SU-DHL-6 (cell line): ENCODE measurements at regions not wholly inside any gene's neighbourhood (a gene's known extent, or its start where the extent isn't known, plus 50 kb on each side); places are given as distances from the start of the nearest gene placed in this dataset.

Source experiments
- H2AFZ ChIP-seq: fragments of 200-600 bp; sonication (generic); 2 replicates; pipeline ENCODE4 v1.6.1; 2014; ENCODE audit warnings: low read depth, mild to moderate bottlenecking, moderate library complexity, mixed read lengths, antibody characterized with exemption, low read length; ENCODE audit not compliant: severe bottlenecking
- H3F3A ChIP-seq: fragments of 200-600 bp; shearing (Covaris generic); 2 replicates; pipeline ENCODE4 v1.6.0; 2016; ENCODE audit warnings: antibody characterized with exemption, mild to moderate bottlenecking; ENCODE audit not compliant: insufficient read depth
- H3K27ac ChIP-seq: fragments of 200-600 bp; sonication (generic); 2 replicates; pipeline ENCODE4 v1.5.1; 2016; ENCODE audit warnings: low read depth, mild to moderate bottlenecking, low read length, moderate library complexity, mixed read lengths
- H3K27me3 ChIP-seq: fragments of 200-600 bp; sonication (generic), shearing (Covaris generic); 2 replicates; pipeline ENCODE4 v1.6.0; 2014; ENCODE audit warnings: mild to moderate bottlenecking, low read length
- H3K36me3 ChIP-seq: fragments of 200-600 bp; sonication (generic); 2 replicates; pipeline ENCODE4 v1.6.1; 2014; ENCODE audit warnings: mild to moderate bottlenecking, low read length, mixed read lengths
- H3K4me2 ChIP-seq: fragments of 300-600, 200-600 bp; shearing (Covaris generic), sonication (generic); 2 replicates; pipeline ENCODE4 v1.6.0; 2014; ENCODE audit warnings: low read length, low read depth, mild to moderate bottlenecking; ENCODE audit not compliant: poor library complexity, severe bottlenecking
- H3K4me3 ChIP-seq: fragments of 200-600 bp; sonication (generic); 2 replicates; pipeline ENCODE4 v1.5.1; 2014; ENCODE audit warnings: antibody characterized with exemption, low read length, mild to moderate bottlenecking, mixed read lengths; ENCODE audit not compliant: insufficient read depth, poor library complexity, severe bottlenecking
- H3K79me2 ChIP-seq: fragments of 200-600 bp; sonication (generic); 2 replicates; pipeline ENCODE4 v1.6.1; 2014; ENCODE audit warnings: mild to moderate bottlenecking, low read length, moderate library complexity; ENCODE audit not compliant: insufficient read depth
- H3K9ac ChIP-seq: fragments of 200-600 bp; sonication (generic); 2 replicates; pipeline ENCODE4 v1.7.0; 2014; ENCODE audit warnings: mild to moderate bottlenecking, low read length
- H3K9me2 ChIP-seq: fragments of 200-600 bp; sonication (generic); replicated peaks from 2 replicates; pipeline ENCODE4 v1.6.1; 2014; ENCODE audit warnings: low read length; ENCODE audit not compliant: insufficient read depth
- H3K9me3 ChIP-seq: fragments of 200-600 bp; sonication (generic); 2 replicates; pipeline ENCODE4 v1.6.1; 2014; ENCODE audit warnings: low read length, mixed read lengths; ENCODE audit not compliant: insufficient read depth
- H4K20me1 ChIP-seq: fragments of 200-600 bp; sonication (generic); 2 replicates; pipeline ENCODE4 v1.6.1; 2014; ENCODE audit warnings: low read depth, mild to moderate bottlenecking, antibody characterized with exemption, low read length, moderate library complexity, mixed read lengths
- EZH2phosphoT487 ChIP-seq: fragments of 200-600 bp; sonication (generic), shearing (Covaris generic); conservative IDR thresholded peaks from 2 replicates; pipeline ENCODE4 v1.6.1; 2018; ENCODE audit warnings: mild to moderate bottlenecking, antibody characterized with exemption, low read length, moderate library complexity, mixed read lengths
- TF ChIP-seq, protein P1 (sequence below): fragments of 200-600 bp; sonication (generic); IDR thresholded peaks from one replicate; pipeline ENCODE4 v1.5.1; 2017; ENCODE audit warnings: antibody characterized with exemption, mild to moderate bottlenecking, low read length, moderate library complexity; ENCODE audit not compliant: insufficient read depth, poor library complexity, severe bottlenecking

DNA sequence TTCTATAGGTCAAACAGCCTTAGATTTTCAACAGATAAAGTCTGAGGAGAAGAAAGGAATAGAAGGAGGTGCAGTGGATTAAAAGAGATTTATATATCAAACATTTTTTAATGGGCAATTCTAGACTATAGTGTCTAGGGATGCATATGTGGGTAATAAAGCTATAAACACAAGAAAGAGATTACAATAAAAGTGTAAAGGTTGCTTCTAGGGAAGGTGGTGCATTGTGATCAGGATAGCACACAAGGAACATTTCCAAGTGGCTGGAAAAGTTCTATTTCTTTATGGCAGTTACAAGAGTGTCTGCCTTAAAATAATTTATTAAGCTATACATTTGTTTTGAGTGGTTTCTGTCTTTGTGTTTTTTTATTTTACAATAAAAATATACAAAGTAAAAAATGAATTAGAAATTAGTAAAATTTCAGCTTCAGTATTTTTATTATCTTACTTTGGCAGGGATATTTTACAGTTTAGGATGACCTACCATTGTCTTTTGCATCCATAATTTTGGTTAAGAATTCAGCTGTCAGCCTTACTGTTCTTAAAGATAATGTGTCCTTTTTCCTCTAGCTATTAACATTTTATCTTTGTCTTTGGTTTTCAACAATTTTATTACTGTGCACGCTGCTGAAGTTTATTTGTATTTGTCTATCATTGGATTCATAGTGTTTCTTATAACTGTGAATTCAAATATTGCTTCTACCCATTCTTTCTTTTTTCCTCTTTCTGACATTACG is 221.8 kb downstream of the LACC1 start:
- Histone ChIP-seq H3K4me3 (no peak overlapping the region), H3K36me3 (peaks cover 3% of the 10 kb centered on the region; the same call in 1 of the 2 replicates), H3K9ac (no peak overlapping the region), H2AFZ (no peak overlapping the region), H4K20me1 (no peaks in the 10 kb centered on the region), H3K27ac (no peak overlapping the region), H3K79me2 (no peaks in the 10 kb centered on the region), H3F3A (no peaks in the 10 kb centered on the region), H3K27me3 (no peaks in the 10 kb centered on the region), H3K9me3 (peaks cover 3% of the 10 kb centered on the region; the same call in 1 of the 2 replicates), H3K9me2 (no peaks in the 10 kb centered on the region; the same call in 1 of the 2 replicates), H3K4me2 (no peak overlapping the region)
- TF ChIP-seq, protein P1, sequence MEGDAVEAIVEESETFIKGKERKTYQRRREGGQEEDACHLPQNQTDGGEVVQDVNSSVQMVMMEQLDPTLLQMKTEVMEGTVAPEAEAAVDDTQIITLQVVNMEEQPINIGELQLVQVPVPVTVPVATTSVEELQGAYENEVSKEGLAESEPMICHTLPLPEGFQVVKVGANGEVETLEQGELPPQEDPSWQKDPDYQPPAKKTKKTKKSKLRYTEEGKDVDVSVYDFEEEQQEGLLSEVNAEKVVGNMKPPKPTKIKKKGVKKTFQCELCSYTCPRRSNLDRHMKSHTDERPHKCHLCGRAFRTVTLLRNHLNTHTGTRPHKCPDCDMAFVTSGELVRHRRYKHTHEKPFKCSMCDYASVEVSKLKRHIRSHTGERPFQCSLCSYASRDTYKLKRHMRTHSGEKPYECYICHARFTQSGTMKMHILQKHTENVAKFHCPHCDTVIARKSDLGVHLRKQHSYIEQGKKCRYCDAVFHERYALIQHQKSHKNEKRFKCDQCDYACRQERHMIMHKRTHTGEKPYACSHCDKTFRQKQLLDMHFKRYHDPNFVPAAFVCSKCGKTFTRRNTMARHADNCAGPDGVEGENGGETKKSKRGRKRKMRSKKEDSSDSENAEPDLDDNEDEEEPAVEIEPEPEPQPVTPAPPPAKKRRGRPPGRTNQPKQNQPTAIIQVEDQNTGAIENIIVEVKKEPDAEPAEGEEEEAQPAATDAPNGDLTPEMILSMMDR, result no peak
- no peak for TF ChIP-seq EZH2phosphoT487

DNA sequence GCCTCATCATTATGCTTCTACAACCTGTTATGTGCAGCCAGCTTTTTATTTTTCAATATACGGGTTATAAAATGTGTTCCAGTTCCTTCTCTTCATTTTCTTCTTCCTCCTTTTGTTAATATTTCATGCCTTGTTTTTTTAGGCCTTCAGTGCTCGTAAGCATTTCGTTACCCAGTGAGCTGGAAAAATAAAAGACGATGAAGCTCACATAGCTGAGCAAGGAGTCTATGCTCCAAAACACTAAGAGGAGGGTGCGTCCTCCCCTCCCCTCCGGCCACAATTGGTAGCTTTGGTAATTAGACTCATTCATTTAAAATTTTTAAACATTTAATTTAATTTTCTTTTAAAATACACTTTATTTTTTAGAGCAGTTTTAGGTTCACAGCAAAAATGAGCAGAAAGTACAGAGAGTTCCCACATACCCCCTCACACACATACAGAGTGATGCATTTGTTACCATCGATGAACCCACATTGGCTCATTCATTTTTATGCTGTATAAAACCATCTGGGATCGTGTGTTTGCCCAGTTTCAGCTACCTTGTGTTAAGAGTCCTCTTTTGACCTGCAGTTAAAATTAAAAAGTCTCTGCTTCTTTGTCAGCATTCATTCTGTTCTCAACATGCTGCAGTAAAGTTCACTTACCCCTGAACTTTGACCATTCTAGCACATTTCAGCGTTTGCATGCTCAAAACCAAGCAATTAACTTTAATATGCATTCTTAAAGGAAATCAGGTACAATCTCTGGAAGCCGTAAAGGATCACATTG is 223.9 kb downstream of the LACC1 start:
- Histone ChIP-seq H3K9me2 (no peaks in the 10 kb centered on the region; the same call in 1 of the 2 replicates), H3F3A (no peaks in the 10 kb centered on the region), H3K27ac (no peak overlapping the region), H3K9me3 (peaks cover 3% of the 10 kb centered on the region; the same call in 1 of the 2 replicates), H3K4me2 (no peak overlapping the region), H3K4me3 (no peak overlapping the region), H3K36me3 (peaks cover 3% of the 10 kb centered on the region; the same call in 1 of the 2 replicates), H3K27me3 (no peaks in the 10 kb centered on the region), H2AFZ (no peak overlapping the region), H4K20me1 (no peaks in the 10 kb centered on the region), H3K79me2 (no peaks in the 10 kb centered on the region), H3K9ac (no peak overlapping the region)
- TF ChIP-seq, protein P1, result no peak
- TF ChIP-seq EZH2phosphoT487, result no peak

DNA sequence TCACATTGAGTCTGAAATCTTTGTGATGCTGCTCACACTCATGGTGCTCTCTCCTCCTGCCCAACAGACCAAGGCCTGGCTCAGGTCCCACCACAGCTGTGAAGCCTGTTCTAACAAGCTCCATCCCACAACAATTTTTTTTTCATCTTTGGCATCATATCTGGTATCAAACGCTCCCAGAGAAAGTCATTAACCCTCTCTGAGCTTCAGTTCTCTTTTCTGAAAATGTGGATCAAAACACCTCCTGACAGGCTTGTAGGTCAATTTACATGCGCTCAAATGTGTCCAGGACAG is 224.4 kb downstream of the LACC1 start:
- Histone ChIP-seq H3K79me2 (no peaks in the 10 kb centered on the region), H3K36me3 (peaks cover 3% of the 10 kb centered on the region; the same call in 1 of the 2 replicates), H3K9ac (no peak overlapping the region), H3K27me3 (no peaks in the 10 kb centered on the region), H3F3A (no peaks in the 10 kb centered on the region), H3K9me3 (peaks cover 3% of the 10 kb centered on the region; the same call in 1 of the 2 replicates), H3K9me2 (no peaks in the 10 kb centered on the region; the same call in 1 of the 2 replicates), H3K4me2 (no peak overlapping the region), H3K27ac (no peak overlapping the region), H3K4me3 (no peak overlapping the region), H2AFZ (no peak overlapping the region), H4K20me1 (no peaks in the 10 kb centered on the region)
- no peak for TF ChIP-seq EZH2phosphoT487
- TF ChIP-seq, protein P1, result no peak
